Activated naive CD4-positive, alpha-beta T cell treated with Interleukin-2 at 50 U/mL for 16 hours (primary cell): ENCODE measurements at regions not wholly inside any gene's neighbourhood (a gene's known extent, or its start where the extent isn't known, plus 50 kb on each side); places are given as distances from the start of the nearest gene placed in this dataset.
"Not testable (repeated sequence)": the region's sequence is repeated elsewhere in the genome, so short reads cannot be mapped to it uniquely, and the experiment has no call there.

Source experiments
- DNase-seq: peaks from one replicate; pipeline ENCODE4 v3.0.0-alpha.2; 2020

GRCh38 chr6:54440549-54440948 lies 132.3 kb downstream of the TINAG start:
- no peak for DNase-seq

GRCh38 chr6:54441020-54441419 lies 132.8 kb downstream of the TINAG start:
- no peak for DNase-seq

- DNase-seq = no peak
These were observed 133.5 kb downstream of the TINAG start for GRCh38 chr6:54441687-54442248.

GRCh38 chr6:54445207-54445606 lies 137.0 kb downstream of the TINAG start:
- no peak for DNase-seq

GRCh38 chr6:54448617-54449016 lies 140.4 kb downstream of the TINAG start:
- no peak for DNase-seq

GRCh38 chr6:54451516-54451915 lies 143.3 kb downstream of the TINAG start:
- no peak for DNase-seq

GRCh38 chr6:54463354-54464024 lies 155.2 kb downstream of the TINAG start:
- no peak for DNase-seq

GRCh38 chr6:54465649-54466300 lies 157.5 kb downstream of the TINAG start:
- no peak for DNase-seq

- DNase-seq = no peak
These were observed 159.1 kb downstream of the TINAG start for GRCh38 chr6:54467384-54467783.

- no peak for DNase-seq
These were observed 165.1 kb downstream of the TINAG start for GRCh38 chr6:54473328-54473727.

- no peak for DNase-seq
These were observed 166.7 kb downstream of the TINAG start for GRCh38 chr6:54474898-54475297.

GRCh38 chr6:54481091-54481490 lies 172.8 kb downstream of the TINAG start:
- DNase-seq = no peak

GRCh38 chr6:54491431-54491830 lies 183.2 kb downstream of the TINAG start:
- no peak for DNase-seq

GRCh38 chr6:54493138-54493537 lies 184.9 kb downstream of the TINAG start:
- no peak for DNase-seq

GRCh38 chr6:54503144-54503543 lies 194.9 kb downstream of the TINAG start:
- no peak for DNase-seq

- no peak for DNase-seq
These were observed 206.8 kb downstream of the TINAG start for GRCh38 chr6:54515013-54515412.

- DNase-seq = no peak
These were observed 207.5 kb downstream of the TINAG start for GRCh38 chr6:54515713-54516112.

GRCh38 chr6:54516321-54516720 lies 208.1 kb downstream of the TINAG start:
- no peak for DNase-seq

- no peak for DNase-seq
These were observed 210.9 kb downstream of the TINAG start for GRCh38 chr6:54519161-54519560.

GRCh38 chr6:54525731-54526130 lies 217.5 kb downstream of the TINAG start:
- no peak for DNase-seq

GRCh38 chr6:54533567-54533966 lies 225.3 kb downstream of the TINAG start:
- no peak for DNase-seq

GRCh38 chr6:54535568-54535967 lies 227.3 kb downstream of the TINAG start:
- no peak for DNase-seq

GRCh38 chr6:54541541-54541940 lies 233.3 kb downstream of the TINAG start:
- DNase-seq = no peak

GRCh38 chr6:54559136-54559535 lies 250.9 kb downstream of the TINAG start:
- no peak for DNase-seq

GRCh38 chr6:54564188-54564587 lies 255.9 kb downstream of the TINAG start:
- not testable (repeated sequence) for DNase-seq
